ENCODE measurements at regions not wholly inside any gene's neighbourhood (a gene's known extent, or its start where the extent isn't known, plus 50 kb on each side); places are given as distances from the start of the nearest gene placed in this dataset.

DNA sequence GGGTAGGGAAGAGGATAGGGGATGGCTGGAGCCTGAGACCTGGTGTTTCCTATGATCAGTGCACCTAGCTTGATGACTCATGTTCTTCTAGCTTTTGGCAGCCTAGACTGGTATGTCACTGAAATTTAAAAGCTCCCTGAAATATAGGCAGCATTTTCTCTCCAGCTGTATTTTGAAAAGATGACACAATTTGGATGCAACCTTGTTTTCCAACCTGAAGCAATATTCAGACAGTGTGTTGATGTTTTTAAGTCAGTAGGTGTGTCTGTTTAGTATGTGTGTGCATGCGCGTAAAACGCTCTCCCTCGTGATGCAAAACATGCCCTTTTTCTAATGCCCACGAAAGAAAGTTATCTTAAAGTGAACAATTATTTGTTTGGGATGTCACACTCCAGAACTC lies 58.5 kb downstream of the RPL22L1 start (continued):
- TF ChIP-seq, protein P1, sequence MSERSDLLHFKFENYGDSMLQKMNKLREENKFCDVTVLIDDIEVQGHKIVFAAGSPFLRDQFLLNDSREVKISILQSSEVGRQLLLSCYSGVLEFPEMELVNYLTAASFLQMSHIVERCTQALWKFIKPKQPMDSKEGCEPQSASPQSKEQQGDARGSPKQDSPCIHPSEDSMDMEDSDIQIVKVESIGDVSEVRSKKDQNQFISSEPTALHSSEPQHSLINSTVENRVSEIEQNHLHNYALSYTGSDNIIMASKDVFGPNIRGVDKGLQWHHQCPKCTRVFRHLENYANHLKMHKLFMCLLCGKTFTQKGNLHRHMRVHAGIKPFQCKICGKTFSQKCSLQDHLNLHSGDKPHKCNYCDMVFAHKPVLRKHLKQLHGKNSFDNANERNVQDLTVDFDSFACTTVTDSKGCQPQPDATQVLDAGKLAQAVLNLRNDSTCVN (tag by site-specific recombination; optimal IDR thresholded peaks at IDR 0.05), result no peak

DNA sequence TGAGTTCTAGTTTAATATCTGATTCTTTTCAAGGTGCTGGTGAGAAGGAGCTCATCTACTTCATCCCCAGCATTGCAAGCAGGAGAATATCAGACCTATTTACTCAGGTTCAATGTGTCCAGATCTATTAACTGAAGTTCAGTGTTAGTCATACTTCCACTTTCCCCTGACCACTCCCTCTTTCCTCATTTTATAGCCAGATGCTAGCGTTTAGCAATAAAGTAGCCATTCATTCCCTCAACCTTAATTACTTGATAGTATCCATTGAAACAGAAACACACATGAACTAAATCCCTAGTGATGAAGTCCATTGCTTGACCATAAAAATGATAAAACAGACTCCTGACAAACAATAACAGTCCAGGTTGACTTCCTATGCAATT lies 60.0 kb downstream of the RPL22L1 start:
- POLR2A ChIA-PET, result interaction anchor here (0.5 to 0.6 kb wide), 2 partner anchors 25 to 120 kb away, joined by 3 read pairs; no protein-coding TSS in a partner anchor
- Histone ChIP-seq H3K4me1 (ENCODE audit: control insufficient read depth, insufficient read depth, low read length) (no peaks in the 10 kb centered on the region), H3K9me3 (ENCODE audit: control insufficient read depth, insufficient read depth, low read depth, low read length) (no peaks in the 10 kb centered on the region), H3K4me3 (ENCODE audit: low read depth, low read length) (no peak overlapping the region), H3K27ac (ENCODE audit: extremely low read depth, low read depth, low read length) (no peak overlapping the region), H3K36me3 (ENCODE audit: control insufficient read depth in 2 of 2, insufficient read depth in 1 of 2, low read length in 2 of 2) (no peaks in the 10 kb centered on the region)
- TF ChIP-seq, protein P2, sequence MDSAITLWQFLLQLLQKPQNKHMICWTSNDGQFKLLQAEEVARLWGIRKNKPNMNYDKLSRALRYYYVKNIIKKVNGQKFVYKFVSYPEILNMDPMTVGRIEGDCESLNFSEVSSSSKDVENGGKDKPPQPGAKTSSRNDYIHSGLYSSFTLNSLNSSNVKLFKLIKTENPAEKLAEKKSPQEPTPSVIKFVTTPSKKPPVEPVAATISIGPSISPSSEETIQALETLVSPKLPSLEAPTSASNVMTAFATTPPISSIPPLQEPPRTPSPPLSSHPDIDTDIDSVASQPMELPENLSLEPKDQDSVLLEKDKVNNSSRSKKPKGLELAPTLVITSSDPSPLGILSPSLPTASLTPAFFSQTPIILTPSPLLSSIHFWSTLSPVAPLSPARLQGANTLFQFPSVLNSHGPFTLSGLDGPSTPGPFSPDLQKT (IDR thresholded peaks at IDR 0.05; ENCODE audit: borderline replicate concordance, low read depth, low read length), result no peak
- TF ChIP-seq, protein P3, sequence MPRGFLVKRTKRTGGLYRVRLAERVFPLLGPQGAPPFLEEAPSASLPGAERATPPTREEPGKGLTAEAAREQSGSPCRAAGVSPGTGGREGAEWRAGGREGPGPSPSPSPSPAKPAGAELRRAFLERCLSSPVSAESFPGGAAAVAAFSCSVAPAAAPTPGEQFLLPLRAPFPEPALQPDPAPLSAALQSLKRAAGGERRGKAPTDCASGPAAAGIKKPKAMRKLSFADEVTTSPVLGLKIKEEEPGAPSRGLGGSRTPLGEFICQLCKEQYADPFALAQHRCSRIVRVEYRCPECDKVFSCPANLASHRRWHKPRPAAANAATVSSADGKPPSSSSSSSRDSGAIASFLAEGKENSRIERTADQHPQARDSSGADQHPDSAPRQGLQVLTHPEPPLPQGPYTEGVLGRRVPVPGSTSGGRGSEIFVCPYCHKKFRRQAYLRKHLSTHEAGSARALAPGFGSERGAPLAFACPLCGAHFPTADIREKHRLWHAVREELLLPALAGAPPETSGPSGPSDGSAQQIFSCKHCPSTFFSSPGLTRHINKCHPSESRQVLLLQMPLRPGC (tag by site-specific recombination; IDR thresholded peaks at IDR 0.05), result 0 out of 2 replicates have a peak, but pooled peaks have one; percentile 23
- TF ChIP-seq KLF9 (tag by site-specific recombination; IDR thresholded peaks at IDR 0.05; ENCODE audit: low read depth), result 0 out of 2 replicates have a peak, but pooled peaks have one; percentile 57
- TF ChIP-seq OSR2 (tag by site-specific recombination; IDR thresholded peaks at IDR 0.05), result peak; percentile 27; the same call in 1 of the 2 replicates
- CTCF ChIA-PET, result interaction anchor here (0.6 to 9.5 kb wide), 22 partner anchors 10 to 500 kb away, joined by 3 to 202 read pairs (median 4); partner anchors contain the start of gene CLDN11

DNA sequence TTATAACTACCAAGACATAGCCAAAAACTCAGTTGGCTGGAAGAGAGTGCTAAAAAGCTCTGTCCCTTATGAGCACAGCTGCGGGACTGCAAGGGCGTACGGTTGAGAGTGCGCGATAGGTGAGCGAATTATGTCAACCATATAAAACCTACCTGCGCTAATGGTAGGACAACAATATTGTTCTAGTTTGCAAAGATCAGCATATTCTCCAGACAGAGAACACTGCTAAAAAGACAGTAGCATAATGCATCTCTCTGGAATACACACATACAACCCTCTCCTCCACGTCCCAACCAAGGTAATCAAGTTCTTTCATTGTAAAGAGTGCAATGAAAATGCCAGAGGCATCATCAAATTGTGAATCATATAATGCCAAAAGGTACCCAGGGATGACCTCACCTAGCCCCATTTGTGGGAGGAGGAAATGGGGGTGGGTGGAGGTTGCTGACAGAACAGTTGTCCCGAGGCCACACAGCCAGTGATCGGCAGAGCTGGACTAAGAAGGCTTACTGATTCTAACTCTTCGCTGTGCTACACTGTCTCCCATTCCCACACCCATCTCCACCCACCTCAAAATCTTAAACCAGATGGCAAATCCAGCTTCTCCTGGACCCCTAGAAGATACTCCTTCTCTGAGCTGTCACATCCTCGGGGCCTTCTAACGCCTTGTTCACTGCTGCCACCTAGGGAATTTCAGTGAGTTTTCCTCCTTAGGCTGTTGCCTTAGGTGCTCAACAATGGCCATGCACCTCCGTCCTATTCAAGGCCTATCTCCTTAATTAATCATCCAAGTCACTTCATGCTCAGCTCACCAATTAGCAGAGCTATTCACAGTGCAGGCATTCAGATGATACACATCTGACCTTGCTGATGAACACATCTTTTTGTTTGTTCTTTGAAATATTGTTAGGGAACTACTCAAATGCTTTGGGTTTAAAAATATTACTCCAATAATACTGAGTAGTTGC lies 60.7 kb downstream of the RPL22L1 start:
- TF ChIP-seq ZNF654 (tag by site-specific recombination; IDR thresholded peaks at IDR 0.05; ENCODE audit: low read depth), result peak; percentile 55
- TF ChIP-seq ZNF600 (tag by site-specific recombination; IDR thresholded peaks at IDR 0.05), result 0 out of 2 replicates have a peak, but pooled peaks have one; percentile 29
- TF ChIP-seq ZBTB17 (tag by site-specific recombination; IDR thresholded peaks at IDR 0.05), result 0 out of 2 replicates have a peak, but pooled peaks have one; percentile 31
- TF ChIP-seq ZFP69B (tag by site-specific recombination; IDR thresholded peaks at IDR 0.05), result no peak
- TF ChIP-seq ZNF473 (tag by site-specific recombination; IDR thresholded peaks at IDR 0.05), result no peak
- peak; percentile 98 for TF ChIP-seq ZNF394 (tag by site-specific recombination; IDR thresholded peaks at IDR 0.05; ENCODE audit: borderline replicate concordance)
- TF ChIP-seq, protein P4, sequence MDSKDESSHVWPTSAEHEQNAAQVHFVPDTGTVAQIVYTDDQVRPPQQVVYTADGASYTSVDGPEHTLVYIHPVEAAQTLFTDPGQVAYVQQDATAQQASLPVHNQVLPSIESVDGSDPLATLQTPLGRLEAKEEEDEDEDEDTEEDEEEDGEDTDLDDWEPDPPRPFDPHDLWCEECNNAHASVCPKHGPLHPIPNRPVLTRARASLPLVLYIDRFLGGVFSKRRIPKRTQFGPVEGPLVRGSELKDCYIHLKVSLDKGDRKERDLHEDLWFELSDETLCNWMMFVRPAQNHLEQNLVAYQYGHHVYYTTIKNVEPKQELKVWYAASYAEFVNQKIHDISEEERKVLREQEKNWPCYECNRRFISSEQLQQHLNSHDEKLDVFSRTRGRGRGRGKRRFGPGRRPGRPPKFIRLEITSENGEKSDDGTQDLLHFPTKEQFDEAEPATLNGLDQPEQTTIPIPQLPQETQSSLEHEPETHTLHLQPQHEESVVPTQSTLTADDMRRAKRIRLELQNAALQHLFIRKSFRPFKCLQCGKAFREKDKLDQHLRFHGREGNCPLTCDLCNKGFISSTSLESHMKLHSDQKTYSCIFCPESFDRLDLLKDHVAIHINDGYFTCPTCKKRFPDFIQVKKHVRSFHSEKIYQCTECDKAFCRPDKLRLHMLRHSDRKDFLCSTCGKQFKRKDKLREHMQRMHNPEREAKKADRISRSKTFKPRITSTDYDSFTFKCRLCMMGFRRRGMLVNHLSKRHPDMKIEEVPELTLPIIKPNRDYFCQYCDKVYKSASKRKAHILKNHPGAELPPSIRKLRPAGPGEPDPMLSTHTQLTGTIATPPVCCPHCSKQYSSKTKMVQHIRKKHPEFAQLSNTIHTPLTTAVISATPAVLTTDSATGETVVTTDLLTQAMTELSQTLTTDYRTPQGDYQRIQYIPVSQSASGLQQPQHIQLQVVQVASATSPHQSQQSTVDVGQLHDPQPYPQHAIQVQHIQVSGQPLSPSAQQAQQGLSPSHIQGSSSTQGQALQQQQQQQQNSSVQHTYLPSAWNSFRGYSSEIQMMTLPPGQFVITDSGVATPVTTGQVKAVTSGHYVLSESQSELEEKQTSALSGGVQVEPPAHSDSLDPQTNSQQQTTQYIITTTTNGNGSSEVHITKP (tag by site-specific recombination; IDR thresholded peaks at IDR 0.05), result peak; percentile 26; the same call in 1 of the 2 replicates
- TF ChIP-seq EGR2 (tag by site-specific recombination; IDR thresholded peaks at IDR 0.05; ENCODE audit: low read depth), result peak; percentile 78
- TF ChIP-seq ZFHX2 (tag by site-specific recombination; conservative IDR thresholded peaks at IDR 0.05), result peak; percentile 82
- TF ChIP-seq ZNF2 (tag by site-specific recombination; IDR thresholded peaks at IDR 0.05), result no peak
- Histone ChIP-seq H3K9me3 (ENCODE audit: control insufficient read depth, insufficient read depth, low read depth, low read length) (no peaks in the 10 kb centered on the region), H3K36me3 (ENCODE audit: control insufficient read depth in 2 of 2, insufficient read depth in 1 of 2, low read length in 2 of 2) (no peaks in the 10 kb centered on the region), H3K4me1 (ENCODE audit: control insufficient read depth, insufficient read depth, low read length) (no peaks in the 10 kb centered on the region), H3K4me3 (ENCODE audit: low read depth, low read length) (no peak overlapping the region), H3K27ac (ENCODE audit: extremely low read depth, low read depth, low read length) (no peak overlapping the region)
- ChIA-PET POLR2A (interaction anchor here (0.5 to 0.6 kb wide), 2 partner anchors 26 to 119 kb away, joined by 3 read pairs; no protein-coding TSS in a partner anchor), CTCF (interaction anchor here (0.6 to 9.5 kb wide), 24 partner anchors 10 to 500 kb away, joined by 3 to 202 read pairs (median 4); partner anchors contain the start of gene CLDN11)

Measured in HEK293 (cell line).